ENCODE measurements at regions not wholly inside any gene's neighbourhood (a gene's known extent, or its start where the extent isn't known, plus 50 kb on each side); places are given as distances from the start of the nearest gene placed in this dataset.
"Not testable (repeated sequence)": the region's sequence is repeated elsewhere in the genome, so short reads cannot be mapped to it uniquely, and the experiment has no call there.

DNA sequence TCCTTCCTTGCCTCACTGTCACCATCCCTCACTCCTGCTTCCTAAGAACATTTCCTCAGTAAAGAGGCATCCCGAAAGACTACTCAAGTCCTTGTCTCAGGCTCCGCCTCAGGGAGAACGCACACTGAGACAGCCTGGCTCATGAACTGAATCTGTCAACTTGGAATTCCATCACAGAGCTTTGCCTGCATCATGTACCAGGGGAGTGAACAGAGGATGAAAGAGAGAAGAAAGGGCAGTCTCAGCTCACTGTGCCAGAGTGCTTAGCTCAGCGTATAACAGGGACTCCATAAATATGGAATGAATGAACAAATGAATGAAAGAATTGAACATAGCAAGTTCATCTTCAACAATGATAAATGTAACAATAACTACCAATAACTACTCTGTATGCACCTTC, 68.7 kb upstream of the SLC1A3 start:
- TF ChIP-seq, protein P1, sequence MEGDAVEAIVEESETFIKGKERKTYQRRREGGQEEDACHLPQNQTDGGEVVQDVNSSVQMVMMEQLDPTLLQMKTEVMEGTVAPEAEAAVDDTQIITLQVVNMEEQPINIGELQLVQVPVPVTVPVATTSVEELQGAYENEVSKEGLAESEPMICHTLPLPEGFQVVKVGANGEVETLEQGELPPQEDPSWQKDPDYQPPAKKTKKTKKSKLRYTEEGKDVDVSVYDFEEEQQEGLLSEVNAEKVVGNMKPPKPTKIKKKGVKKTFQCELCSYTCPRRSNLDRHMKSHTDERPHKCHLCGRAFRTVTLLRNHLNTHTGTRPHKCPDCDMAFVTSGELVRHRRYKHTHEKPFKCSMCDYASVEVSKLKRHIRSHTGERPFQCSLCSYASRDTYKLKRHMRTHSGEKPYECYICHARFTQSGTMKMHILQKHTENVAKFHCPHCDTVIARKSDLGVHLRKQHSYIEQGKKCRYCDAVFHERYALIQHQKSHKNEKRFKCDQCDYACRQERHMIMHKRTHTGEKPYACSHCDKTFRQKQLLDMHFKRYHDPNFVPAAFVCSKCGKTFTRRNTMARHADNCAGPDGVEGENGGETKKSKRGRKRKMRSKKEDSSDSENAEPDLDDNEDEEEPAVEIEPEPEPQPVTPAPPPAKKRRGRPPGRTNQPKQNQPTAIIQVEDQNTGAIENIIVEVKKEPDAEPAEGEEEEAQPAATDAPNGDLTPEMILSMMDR (IDR thresholded peaks at IDR 0.05; ENCODE audit: control insufficient read depth, insufficient read depth, low read depth, low read length, missing control alignments): no peak
- DNase-seq (ENCODE audit: low read depth): no peak
- no peak overlapping the region for H3K4me3 ChIP-seq (ENCODE audit: control insufficient read depth, low read depth, low read length)

DNA sequence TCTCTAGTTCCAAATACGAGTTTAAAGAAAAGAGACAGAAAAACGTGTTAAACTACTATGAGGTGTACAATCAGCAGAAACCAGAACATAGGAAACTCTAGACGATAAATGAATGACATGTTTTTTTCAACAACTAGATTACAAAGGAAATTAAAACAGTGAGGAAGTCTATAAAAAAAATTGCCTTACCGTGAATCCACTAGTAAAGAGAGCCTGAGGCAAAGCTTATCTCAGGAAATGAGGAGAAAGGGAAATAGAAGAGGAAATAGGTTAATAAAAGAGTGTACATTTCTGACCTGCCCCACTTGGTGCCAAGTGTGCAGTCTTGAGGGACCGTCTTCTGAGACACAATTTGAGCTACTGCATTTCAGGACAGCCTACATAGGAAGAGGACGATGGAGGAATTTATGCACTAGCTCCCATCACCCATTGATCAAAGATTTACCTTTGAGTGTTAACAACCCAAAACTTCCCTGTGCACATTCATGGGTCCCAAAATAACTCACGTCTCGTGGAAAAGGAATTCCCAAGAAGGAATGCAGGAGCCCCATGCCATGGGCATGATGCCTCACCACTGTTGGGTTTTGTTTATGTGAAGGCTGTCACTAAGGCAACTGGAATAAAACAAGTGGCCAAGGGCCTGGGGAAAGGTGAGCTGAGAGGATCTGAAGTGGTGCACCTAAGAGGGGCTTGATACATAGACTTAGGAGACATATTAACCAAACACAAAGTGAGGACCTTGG, 53.6 kb upstream of the SLC1A3 start:
- DNase-seq (ENCODE audit: low read depth): no peak

DNA sequence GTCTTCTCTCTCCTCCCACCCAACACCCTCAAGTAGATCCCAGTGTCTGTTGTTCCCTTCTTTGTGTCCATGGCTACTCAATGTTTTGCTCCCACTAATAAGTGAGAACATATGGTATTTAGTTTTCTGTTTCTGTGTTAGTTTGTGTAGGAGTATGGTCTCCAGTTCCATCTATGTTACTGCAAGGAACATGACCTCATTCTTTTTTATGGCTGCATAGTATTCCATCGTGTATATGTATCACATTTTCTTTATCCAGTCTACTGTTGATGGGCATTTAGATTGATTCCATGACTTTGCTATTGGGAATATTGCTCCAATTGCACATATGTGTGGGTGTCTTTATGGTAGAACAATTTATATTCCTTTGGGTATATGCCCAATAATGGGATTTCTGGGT, 51.4 kb upstream of the SLC1A3 start:
- not testable (repeated sequence) for DNase-seq (ENCODE audit: low read depth); H3K4me3 ChIP-seq (ENCODE audit: control insufficient read depth, low read depth, low read length)

More for the DNA sequence above, 53.6 kb upstream of the SLC1A3 start:
- H3K4me3 ChIP-seq (ENCODE audit: control insufficient read depth, low read depth, low read length): no peak overlapping the region
- TF ChIP-seq, protein P1 (IDR thresholded peaks at IDR 0.05; ENCODE audit: control insufficient read depth, insufficient read depth, low read depth, low read length, missing control alignments): no peak
